Neural progenitor cell (in vitro differentiated cells): ENCODE measurements at regions not wholly inside any gene's neighbourhood (a gene's known extent, or its start where the extent isn't known, plus 50 kb on each side); places are given as distances from the start of the nearest gene placed in this dataset.

Experiments
- DNase-seq: peaks from one replicate; pipeline ENCODE4 v3.0.0-alpha.2; 2016; ENCODE audit warnings: low spot score
- H2AFZ ChIP-seq: fragments of 200-600 bp; sonication (generic); replicated peaks from 2 replicates; pipeline ENCODE4 v1.6.1; 2016; ENCODE audit warnings: antibody characterized with exemption
- H3F3A ChIP-seq: fragments of 200-600 bp; sonication (generic); 2 replicates; pipeline ENCODE4 v1.6.1; 2016; ENCODE audit warnings: antibody characterized with exemption, low read depth
- H3K27ac ChIP-seq: fragments of 200-600 bp; sonication (generic); 2 replicates; pipeline ENCODE4 v1.5.1; 2016; ENCODE audit warnings: mild to moderate bottlenecking
- H3K27me3 ChIP-seq: fragments of 200-600 bp; sonication (generic); 2 replicates; pipeline ENCODE4 v1.6.1; 2016; ENCODE audit warnings: mild to moderate bottlenecking, moderate library complexity
- H3K36me3 ChIP-seq: fragments of 200-600 bp; sonication (generic); 2 replicates; pipeline ENCODE4 v1.5.1; 2016
- H3K4me1 ChIP-seq: fragments of 200-600 bp; sonication (generic); 2 replicates; pipeline ENCODE4 v1.6.1; 2016; ENCODE audit warnings: mixed run types
- H3K4me2 ChIP-seq: fragments of 200-600 bp; sonication (generic); 2 replicates; pipeline ENCODE4 v1.6.1; 2016
- H3K4me3 ChIP-seq: fragments of 200-600 bp; sonication (generic); 2 replicates; pipeline ENCODE4 v1.5.1; 2016
- H3K79me2 ChIP-seq: fragments of 200-600 bp; sonication (generic); 2 replicates; pipeline ENCODE4 v1.6.1; 2016; ENCODE audit warnings: low read depth
- H3K9ac ChIP-seq: fragments of 200-600 bp; sonication (generic); 2 replicates; pipeline ENCODE4 v1.6.1; 2016
- H3K9me3 ChIP-seq: fragments of 200-600 bp; sonication (generic); 2 replicates; pipeline ENCODE4 v1.5.1; 2016; ENCODE audit warnings: low read depth
- H4K20me1 ChIP-seq: fragments of 200-600 bp; sonication (generic); 2 replicates; pipeline ENCODE4 v1.6.1; 2016; ENCODE audit warnings: low read depth
- H3K27ac Mint-ChIP-seq: 3 replicates; pipeline ENCODE4 v1.8.0; 2021; ENCODE audit warnings: mixed read lengths
- H3K27me3 Mint-ChIP-seq: 2 replicates; pipeline ENCODE4 v1.8.0; 2022; ENCODE audit warnings: low read depth, mild to moderate bottlenecking, inconsistent platforms, moderate library complexity, mixed read lengths; ENCODE audit not compliant: insufficient read depth
- H3K36me3 Mint-ChIP-seq: 3 replicates; pipeline ENCODE4 v1.8.0; 2021; ENCODE audit warnings: mixed read lengths
- H3K4me1 Mint-ChIP-seq: 3 replicates; pipeline ENCODE4 v1.8.0; 2021; ENCODE audit warnings: mixed read lengths
- H3K4me3 Mint-ChIP-seq: 3 replicates; pipeline ENCODE4 v1.8.0; 2021; ENCODE audit warnings: mild to moderate bottlenecking, moderate library complexity, mixed read lengths
- H3K9me3 Mint-ChIP-seq: 3 replicates; pipeline ENCODE4 v1.8.0; 2020; ENCODE audit warnings: mixed read lengths
- CTCF ChIP-seq: fragments of 200-600 bp; sonication (generic); IDR thresholded peaks from 2 replicates; pipeline ENCODE4 v1.5.1; 2017; ENCODE audit warnings: antibody characterized with exemption, mild to moderate bottlenecking
- EZH2 ChIP-seq: fragments of 200-600 bp; sonication (generic); IDR thresholded peaks from 2 replicates; pipeline ENCODE4 v1.6.1; 2017; ENCODE audit warnings: antibody characterized with exemption, mild to moderate bottlenecking, moderate library complexity
- EZH2phosphoT487 ChIP-seq: fragments of 200-600 bp; sonication (generic); IDR thresholded peaks from 2 replicates; pipeline ENCODE4 v1.6.1; 2017; ENCODE audit warnings: antibody characterized with exemption

- Mint-ChIP-seq H3K27ac (no peak overlapping the region), H3K4me3 (no peak overlapping the region)
Measured at GRCh38 chr5:112112346-112112745, 306.7 kb downstream of the EPB41L4A start.

GRCh38 chr5:112109331-112110007 lies 309.6 kb downstream of the EPB41L4A start:
- H3K4me2 ChIP-seq = no peak overlapping the region
- no peaks in the 10 kb centered on the region for H3K27me3 Mint-ChIP-seq
- H3K4me1 ChIP-seq = no peaks in the 10 kb centered on the region
- H3K9ac ChIP-seq = no peak overlapping the region
- H4K20me1 ChIP-seq = no peaks in the 10 kb centered on the region
- TF ChIP-seq EZH2 = no peak
- H3K27ac Mint-ChIP-seq = no peak overlapping the region
- no peak overlapping the region for H3K4me3 Mint-ChIP-seq
- no peak overlapping the region for H2AFZ ChIP-seq
- no peaks in the 10 kb centered on the region for H3K36me3 ChIP-seq
- no peaks in the 10 kb centered on the region for H3K27me3 ChIP-seq
- H3K4me1 Mint-ChIP-seq = no peaks in the 10 kb centered on the region
- no peak overlapping the region for H3K4me3 ChIP-seq
- no peaks in the 10 kb centered on the region for H3K79me2 ChIP-seq
- no peaks in the 10 kb centered on the region for H3K9me3 ChIP-seq
- no peaks in the 10 kb centered on the region for H3F3A ChIP-seq
- H3K36me3 Mint-ChIP-seq = no peaks in the 10 kb centered on the region
- no peaks in the 10 kb centered on the region for H3K9me3 Mint-ChIP-seq
- no peak for DNase-seq
- no peak overlapping the region for H3K27ac ChIP-seq

More at GRCh38 chr5:112112346-112112745, 306.7 kb downstream of the EPB41L4A start:
- H3K9me3 ChIP-seq = no peaks in the 10 kb centered on the region
- no peak overlapping the region for H3K27ac ChIP-seq
- H3F3A ChIP-seq = no peaks in the 10 kb centered on the region
- H3K9me3 Mint-ChIP-seq = no peaks in the 10 kb centered on the region
- no peak for TF ChIP-seq EZH2phosphoT487
- no peak for TF ChIP-seq CTCF
- no peak for TF ChIP-seq EZH2
- no peak overlapping the region for H3K4me2 ChIP-seq
- DNase-seq = no peak
- no peak overlapping the region for H2AFZ ChIP-seq
- no peaks in the 10 kb centered on the region for H3K27me3 ChIP-seq
- no peak overlapping the region for H3K4me3 ChIP-seq
- H3K79me2 ChIP-seq = no peaks in the 10 kb centered on the region
- H3K36me3 ChIP-seq = no peaks in the 10 kb centered on the region
- H3K4me1 Mint-ChIP-seq = no peaks in the 10 kb centered on the region
- H3K9ac ChIP-seq = no peak overlapping the region
- H3K27me3 Mint-ChIP-seq = no peaks in the 10 kb centered on the region
- H3K36me3 Mint-ChIP-seq = no peaks in the 10 kb centered on the region
- H4K20me1 ChIP-seq = no peaks in the 10 kb centered on the region
- no peaks in the 10 kb centered on the region for H3K4me1 ChIP-seq

GRCh38 chr5:112106878-112107277 lies 312.2 kb downstream of the EPB41L4A start:
- no peak overlapping the region for H2AFZ ChIP-seq
- H3K9me3 Mint-ChIP-seq = no peaks in the 10 kb centered on the region
- no peak overlapping the region for H3K4me2 ChIP-seq
- no peaks in the 10 kb centered on the region for H3K27me3 ChIP-seq
- no peak overlapping the region for H3K27ac ChIP-seq
- H3K4me1 ChIP-seq = no peaks in the 10 kb centered on the region
- H3K27me3 Mint-ChIP-seq = peaks cover 4% of the 10 kb centered on the region
- H3K36me3 Mint-ChIP-seq = no peaks in the 10 kb centered on the region
- H3F3A ChIP-seq = no peaks in the 10 kb centered on the region
- H3K27ac Mint-ChIP-seq = no peak overlapping the region
- no peak overlapping the region for H3K9ac ChIP-seq
- H4K20me1 ChIP-seq = no peaks in the 10 kb centered on the region
- no peaks in the 10 kb centered on the region for H3K4me1 Mint-ChIP-seq
- H3K9me3 ChIP-seq = no peaks in the 10 kb centered on the region
- no peak overlapping the region for H3K4me3 ChIP-seq
- TF ChIP-seq CTCF (no peak), EZH2 (no peak), EZH2phosphoT487 (no peak)
- H3K79me2 ChIP-seq = no peaks in the 10 kb centered on the region
- H3K36me3 ChIP-seq = no peaks in the 10 kb centered on the region
- no peak for DNase-seq
- H3K4me3 Mint-ChIP-seq = no peak overlapping the region

DNA sequence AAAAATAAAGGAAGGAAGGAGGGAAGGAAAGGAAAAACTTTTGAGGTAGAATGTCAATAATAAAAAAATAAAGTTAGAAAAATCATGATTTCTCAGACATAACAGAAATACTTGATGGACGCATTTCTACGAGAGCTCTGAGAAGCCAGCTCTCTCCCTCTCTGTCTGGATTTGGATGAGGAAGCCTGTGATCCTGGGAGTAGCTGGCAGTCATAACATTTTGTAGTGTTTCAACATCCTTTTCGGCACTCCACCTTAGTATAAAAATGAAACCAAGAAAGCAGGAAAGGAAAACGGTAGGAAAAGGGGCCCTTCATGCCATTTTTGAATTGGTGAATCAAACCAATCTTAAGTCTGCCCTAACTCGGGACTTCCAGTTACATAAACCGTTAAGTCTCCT lies 321.3 kb downstream of the EPB41L4A start:
- no peak overlapping the region for H3K27ac ChIP-seq
- no peak for DNase-seq
- Mint-ChIP-seq H3K36me3 (no peaks in the 10 kb centered on the region), H3K9me3 (peaks cover 6% of the 10 kb centered on the region), H3K4me3 (no peak overlapping the region), H3K27me3 (peaks cover 3% of the 10 kb centered on the region), H3K27ac (no peak overlapping the region), H3K4me1 (no peaks in the 10 kb centered on the region)
- no peak overlapping the region for H3K4me2 ChIP-seq
- H3K4me3 ChIP-seq = no peak overlapping the region
- H3K4me1 ChIP-seq = no peaks in the 10 kb centered on the region
- TF ChIP-seq CTCF (no peak), EZH2 (no peak), EZH2phosphoT487 (no peak)
- no peak overlapping the region for H3K9ac ChIP-seq
- H3K27me3 ChIP-seq = no peaks in the 10 kb centered on the region
- H3K9me3 ChIP-seq = no peaks in the 10 kb centered on the region
- H3F3A ChIP-seq = no peaks in the 10 kb centered on the region
- no peaks in the 10 kb centered on the region for H4K20me1 ChIP-seq
- H2AFZ ChIP-seq = no peak overlapping the region
- no peaks in the 10 kb centered on the region for H3K36me3 ChIP-seq
- no peaks in the 10 kb centered on the region for H3K79me2 ChIP-seq
